ENCODE measurements at regions not wholly inside any gene's neighbourhood (a gene's known extent, or its start where the extent isn't known, plus 50 kb on each side); places are given as distances from the start of the nearest gene placed in this dataset.

GRCh38 chr13:105783261-105783660 is 752.2 kb downstream of the EFNB2 start:
- no peak for DNase-seq (ENCODE audit: low spot score)

GRCh38 chr13:105778196-105778595 is 757.3 kb downstream of the EFNB2 start:
- no peak for DNase-seq (ENCODE audit: low spot score)

GRCh38 chr13:105774739-105775460 is 760.6 kb downstream of the EFNB2 start:
- DNase-seq (ENCODE audit: low spot score): no peak

- no peak for DNase-seq (ENCODE audit: low spot score)
Observed at GRCh38 chr13:105773863-105774538, 761.5 kb downstream of the EFNB2 start.

- no peak for DNase-seq (ENCODE audit: low spot score)
Observed at GRCh38 chr13:105773241-105773640, 762.2 kb downstream of the EFNB2 start.

GRCh38 chr13:105764486-105764885 is 771.0 kb downstream of the EFNB2 start:
- no peak for DNase-seq (ENCODE audit: low spot score)

- no peak for DNase-seq (ENCODE audit: low spot score)
Observed at GRCh38 chr13:105763851-105764250, 771.6 kb downstream of the EFNB2 start.

GRCh38 chr13:105762096-105762495 is 773.4 kb downstream of the EFNB2 start:
- no peak for DNase-seq (ENCODE audit: low spot score)

GRCh38 chr13:105758918-105759860 is 776.3 kb downstream of the EFNB2 start:
- no peak for DNase-seq (ENCODE audit: low spot score)

GRCh38 chr13:105740739-105741138 is 794.7 kb downstream of the EFNB2 start:
- DNase-seq (ENCODE audit: low spot score): no peak

GRCh38 chr13:105737688-105738087 is 797.8 kb downstream of the EFNB2 start:
- no peak for DNase-seq (ENCODE audit: low spot score)

- no peak for DNase-seq (ENCODE audit: low spot score)
Observed at GRCh38 chr13:105735281-105735680, 800.2 kb downstream of the EFNB2 start.

- DNase-seq (ENCODE audit: low spot score): no peak
Observed at GRCh38 chr13:105732806-105733529, 802.5 kb downstream of the EFNB2 start.

GRCh38 chr13:105725887-105726286 is 809.6 kb downstream of the EFNB2 start:
- DNase-seq (ENCODE audit: low spot score): no peak

- DNase-seq (ENCODE audit: low spot score): no peak
Observed at GRCh38 chr13:105721016-105721415, 814.4 kb downstream of the EFNB2 start.

GRCh38 chr13:105719859-105720258 is 815.6 kb downstream of the EFNB2 start:
- no peak for DNase-seq (ENCODE audit: low spot score)

GRCh38 chr13:105709181-105709580 is 826.3 kb downstream of the EFNB2 start:
- DNase-seq (ENCODE audit: low spot score): no peak

GRCh38 chr13:105703843-105704242 is 831.6 kb downstream of the EFNB2 start:
- DNase-seq (ENCODE audit: low spot score): no peak

GRCh38 chr13:105702441-105702840 is 833.0 kb downstream of the EFNB2 start:
- DNase-seq (ENCODE audit: low spot score): no peak

GRCh38 chr13:105692769-105693168 is 842.7 kb downstream of the EFNB2 start:
- DNase-seq (ENCODE audit: low spot score): no peak

GRCh38 chr13:105684216-105684615 is 851.2 kb downstream of the EFNB2 start:
- no peak for DNase-seq (ENCODE audit: low spot score)

- no peak for DNase-seq (ENCODE audit: low spot score)
Observed at GRCh38 chr13:105679838-105680237, 855.6 kb downstream of the EFNB2 start.
